Cardiac muscle cell (in vitro differentiated cells and primary cell): ENCODE measurements at regions not wholly inside any gene's neighbourhood (a gene's known extent, or its start where the extent isn't known, plus 50 kb on each side); places are given as distances from the start of the nearest gene placed in this dataset.

Experiments used
- DNase-seq, 2 donors: peaks; one replicate each; pipeline versions ENCODE4 v3.0.0 to v3.0.0-alpha.2; 2010 to 2017; ENCODE audit warnings: low read depth in 1 of 2, low spot score in 1 of 2
- H3K27ac ChIP-seq: fragments of 200-600 bp; sonication (generic); 2 replicates; pipeline ENCODE4 v1.5.1; 2016
- H3K27me3 ChIP-seq: fragments of 200-600 bp; sonication (generic); 2 replicates; pipeline ENCODE4 v1.6.0; 2016; ENCODE audit warnings: control low read depth
- H3K36me3 ChIP-seq: fragments of 200-600 bp; sonication (generic); 2 replicates; pipeline ENCODE4 v1.5.1; 2016; ENCODE audit warnings: control low read depth
- H3K4me1 ChIP-seq: fragments of 200-600 bp; sonication (generic); 2 replicates; pipeline ENCODE4 v1.8.1; 2017; ENCODE audit warnings: low read depth, mild to moderate bottlenecking, mixed run types
- H3K4me3 ChIP-seq: fragments of 200-600 bp; sonication (generic); 2 replicates; pipeline ENCODE4 v1.5.1; 2016; ENCODE audit warnings: mild to moderate bottlenecking
- H3K9me3 ChIP-seq: fragments of 200-600 bp; sonication (generic); 2 replicates; pipeline ENCODE4 v1.5.1; 2017; ENCODE audit warnings: low read depth, mild to moderate bottlenecking, control low read depth
- TF ChIP-seq, protein P1 (sequence below): IDR thresholded peaks from 2 replicates; pipeline ENCODE4 v1.5.1; 2012; ENCODE audit warnings: low read depth, mild to moderate bottlenecking, low read length

DNA sequence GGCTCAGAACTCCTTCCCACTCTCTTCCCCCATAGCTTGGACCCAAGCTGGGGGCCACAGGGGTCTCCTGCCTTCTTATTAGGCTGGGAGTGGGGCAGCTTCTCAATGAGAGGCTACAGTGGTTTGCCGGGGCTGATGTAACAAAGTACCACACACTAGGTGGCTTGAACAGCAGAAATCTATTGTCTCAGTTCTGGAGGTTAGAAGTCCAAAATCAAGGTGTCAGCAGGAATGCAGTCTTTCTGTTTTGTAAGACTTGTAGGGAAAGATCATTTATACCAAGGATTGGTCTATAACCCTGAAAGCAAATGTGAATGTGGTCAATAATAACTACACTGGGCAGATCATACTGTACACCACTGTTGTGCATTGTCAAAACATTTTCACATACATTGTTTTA lies 124.5 kb upstream of the ARHGAP5 start:
- Histone ChIP-seq H3K27me3 (no peaks in the 10 kb centered on the region), H3K4me3 (no peak overlapping the region), H3K4me1 (peaks cover 14% of the 10 kb centered on the region), H3K9me3 (no peaks in the 10 kb centered on the region), H3K36me3 (no peaks in the 10 kb centered on the region), H3K27ac (no peak overlapping the region)
- TF ChIP-seq, protein P1, sequence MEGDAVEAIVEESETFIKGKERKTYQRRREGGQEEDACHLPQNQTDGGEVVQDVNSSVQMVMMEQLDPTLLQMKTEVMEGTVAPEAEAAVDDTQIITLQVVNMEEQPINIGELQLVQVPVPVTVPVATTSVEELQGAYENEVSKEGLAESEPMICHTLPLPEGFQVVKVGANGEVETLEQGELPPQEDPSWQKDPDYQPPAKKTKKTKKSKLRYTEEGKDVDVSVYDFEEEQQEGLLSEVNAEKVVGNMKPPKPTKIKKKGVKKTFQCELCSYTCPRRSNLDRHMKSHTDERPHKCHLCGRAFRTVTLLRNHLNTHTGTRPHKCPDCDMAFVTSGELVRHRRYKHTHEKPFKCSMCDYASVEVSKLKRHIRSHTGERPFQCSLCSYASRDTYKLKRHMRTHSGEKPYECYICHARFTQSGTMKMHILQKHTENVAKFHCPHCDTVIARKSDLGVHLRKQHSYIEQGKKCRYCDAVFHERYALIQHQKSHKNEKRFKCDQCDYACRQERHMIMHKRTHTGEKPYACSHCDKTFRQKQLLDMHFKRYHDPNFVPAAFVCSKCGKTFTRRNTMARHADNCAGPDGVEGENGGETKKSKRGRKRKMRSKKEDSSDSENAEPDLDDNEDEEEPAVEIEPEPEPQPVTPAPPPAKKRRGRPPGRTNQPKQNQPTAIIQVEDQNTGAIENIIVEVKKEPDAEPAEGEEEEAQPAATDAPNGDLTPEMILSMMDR: no peak
- no peak for DNase-seq

DNA sequence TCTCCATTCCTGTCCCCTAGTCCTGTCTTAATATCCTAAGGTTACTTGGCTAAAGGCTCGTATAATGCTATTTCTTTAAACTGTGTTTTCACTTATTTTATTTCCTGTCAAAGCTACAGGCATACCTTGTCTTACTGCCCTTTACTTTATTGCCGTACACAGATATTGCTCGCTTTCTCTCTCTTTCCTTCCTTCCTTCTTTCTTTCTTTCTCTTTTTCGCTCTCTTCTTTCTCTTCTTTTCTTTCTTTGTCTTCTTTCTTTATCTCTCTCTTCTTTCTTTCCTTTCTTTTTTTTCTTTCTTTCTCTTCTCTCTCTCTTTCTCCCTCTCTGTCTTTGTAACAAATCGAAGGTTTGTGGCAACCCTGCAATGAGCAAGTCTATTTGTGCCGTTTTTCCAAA lies 123.9 kb upstream of the ARHGAP5 start:
- DNase-seq: no peak
- Histone ChIP-seq H3K36me3 (no peaks in the 10 kb centered on the region), H3K4me1 (peaks cover 17% of the 10 kb centered on the region), H3K27ac (no peak overlapping the region), H3K9me3 (no peaks in the 10 kb centered on the region), H3K4me3 (no peak overlapping the region), H3K27me3 (no peaks in the 10 kb centered on the region)
- TF ChIP-seq, protein P1: no peak

DNA sequence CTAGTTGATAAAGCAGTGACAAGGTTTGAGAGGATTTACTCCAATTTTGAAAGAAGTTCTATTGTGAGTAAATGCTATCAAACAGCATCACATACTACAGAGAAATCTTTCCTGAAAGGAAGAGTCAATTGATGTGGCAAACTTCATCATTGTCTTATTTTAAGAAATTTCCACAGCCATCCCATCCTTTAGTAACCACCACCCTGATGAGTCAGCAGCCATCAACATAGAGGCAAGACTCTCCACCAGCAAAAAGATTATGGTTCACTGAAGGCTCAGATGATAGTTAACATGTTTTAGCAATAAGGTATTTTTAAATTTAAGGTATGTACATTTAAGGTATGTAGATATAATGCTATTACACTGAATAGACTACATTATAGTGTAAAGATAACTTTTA lies 122.1 kb upstream of the ARHGAP5 start:
- DNase-seq: peak in 1 of 2 donors; percentile 27
- no peak overlapping the region for H3K27ac ChIP-seq
- peaks cover 17% of the 10 kb centered on the region for H3K4me1 ChIP-seq
- H3K4me3 ChIP-seq: no peak overlapping the region
- TF ChIP-seq, protein P1: no peak
- no peaks in the 10 kb centered on the region for H3K27me3 ChIP-seq
- H3K36me3 ChIP-seq: no peaks in the 10 kb centered on the region
- no peaks in the 10 kb centered on the region for H3K9me3 ChIP-seq

DNA sequence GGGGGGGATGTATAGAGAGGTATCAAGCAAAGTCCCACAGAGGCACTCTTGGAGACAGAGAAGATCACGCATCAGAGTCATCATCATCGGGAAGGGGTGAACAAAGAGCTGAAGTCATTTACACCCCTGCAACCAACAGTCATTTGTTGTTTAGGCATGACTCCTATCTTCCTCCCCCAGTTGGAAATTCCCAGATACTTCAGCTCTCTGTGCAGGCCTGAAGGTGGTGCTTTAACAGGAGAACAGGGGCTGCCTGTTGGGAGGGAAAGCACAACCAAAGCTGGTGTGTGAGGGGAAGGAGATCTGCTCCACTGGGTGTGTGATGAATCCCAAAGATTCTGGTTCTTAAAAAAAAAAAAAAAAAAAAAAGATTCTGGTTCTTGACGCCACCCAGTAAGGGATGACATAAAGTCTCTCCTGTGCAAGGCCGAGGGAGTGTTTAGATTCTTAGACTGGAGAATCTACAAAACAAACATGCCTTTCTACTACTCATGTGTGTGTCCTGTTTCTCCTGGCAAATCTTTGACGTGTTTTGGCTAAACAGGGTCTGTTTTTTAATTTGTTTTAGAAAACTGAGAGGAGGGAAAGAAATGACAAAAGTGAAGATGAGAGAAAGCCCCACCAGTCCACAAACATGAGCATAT lies 121.0 kb upstream of the ARHGAP5 start:
- TF ChIP-seq, protein P1: no peak
- H3K27ac ChIP-seq: no peak overlapping the region

DNA sequence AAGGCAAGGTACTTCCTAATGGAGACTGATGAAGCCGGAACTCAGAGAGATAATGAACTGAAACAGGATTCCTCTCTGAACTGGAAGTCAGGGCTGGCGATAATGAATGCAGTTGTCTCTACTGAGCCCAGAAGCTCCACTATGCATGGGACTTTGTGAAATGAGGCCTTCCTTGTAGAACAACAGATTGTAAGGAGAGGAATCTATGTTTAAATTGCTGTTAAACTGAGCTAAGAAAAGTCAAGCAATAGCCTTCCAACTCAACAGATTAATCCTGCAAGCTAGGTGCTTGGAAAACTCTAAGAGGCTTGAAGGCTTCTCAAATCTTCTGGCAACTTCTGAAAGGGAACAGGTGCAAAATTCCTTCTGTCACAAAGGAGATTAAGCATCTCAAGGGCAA lies 119.5 kb upstream of the ARHGAP5 start:
- Histone ChIP-seq H3K27ac (peak overlapping the region; percentile 54), H3K4me3 (no peak overlapping the region), H3K9me3 (no peaks in the 10 kb centered on the region), H3K27me3 (no peaks in the 10 kb centered on the region), H3K36me3 (no peaks in the 10 kb centered on the region), H3K4me1 (peaks cover 6% of the 10 kb centered on the region)
- TF ChIP-seq, protein P1: no peak
- DNase-seq: no peak

More for the DNA sequence above, 121.0 kb upstream of the ARHGAP5 start:
- no peaks in the 10 kb centered on the region for H3K36me3 ChIP-seq
- H3K27me3 ChIP-seq: no peaks in the 10 kb centered on the region
- H3K4me1 ChIP-seq: peaks cover 15% of the 10 kb centered on the region
- no peak for DNase-seq
- no peak overlapping the region for H3K4me3 ChIP-seq
- H3K9me3 ChIP-seq: no peaks in the 10 kb centered on the region
